Activated CD4-positive, alpha-beta T cell treated with anti-CD3 and anti-CD28 coated beads, Interleukin-2, Interleukin-4, amounts not matched to agents 100 ng/mL and 50 ng/mL, durations not matched to agents 16 hours and 8 hours (primary cell): ENCODE measurements at regions not wholly inside any gene's neighbourhood (a gene's known extent, or its start where the extent isn't known, plus 50 kb on each side); places are given as distances from the start of the nearest gene placed in this dataset.

Experiments
- DNase-seq: peaks from one replicate; pipeline ENCODE4 v3.0.0-alpha.2; 2020; ENCODE audit warnings: low spot score

- DNase-seq, result no peak
Observed at GRCh38 chr13:97797553-97797952, 155.9 kb upstream of the IPO5 start.

- DNase-seq, result no peak
Observed at GRCh38 chr13:97798171-97798821, 155.2 kb upstream of the IPO5 start.

GRCh38 chr13:97798836-97799235 lies 154.6 kb upstream of the IPO5 start:
- DNase-seq, result no peak

GRCh38 chr13:97802213-97802612 lies 151.3 kb upstream of the IPO5 start:
- no peak for DNase-seq

GRCh38 chr13:97809576-97809975 lies 143.9 kb upstream of the IPO5 start:
- DNase-seq, result no peak

- DNase-seq, result no peak
Observed at GRCh38 chr13:97810152-97810551, 143.3 kb upstream of the IPO5 start.

GRCh38 chr13:97822377-97822776 lies 131.1 kb upstream of the IPO5 start:
- DNase-seq, result no peak

- no peak for DNase-seq
Observed at GRCh38 chr13:97826421-97827012, 127.0 kb upstream of the IPO5 start.

GRCh38 chr13:97834250-97834649 lies 119.2 kb upstream of the IPO5 start:
- no peak for DNase-seq

- DNase-seq, result no peak
Observed at GRCh38 chr13:97843189-97843588, 110.3 kb upstream of the IPO5 start.

- no peak for DNase-seq
Observed at GRCh38 chr13:97844151-97844550, 109.3 kb upstream of the IPO5 start.

- no peak for DNase-seq
Observed at GRCh38 chr13:97848886-97849285, 104.6 kb upstream of the IPO5 start.

- DNase-seq, result peak; percentile 2
Observed at GRCh38 chr13:97849305-97849704, 104.2 kb upstream of the IPO5 start.

GRCh38 chr13:97851269-97851668 lies 102.2 kb upstream of the IPO5 start:
- DNase-seq, result no peak

- no peak for DNase-seq
Observed at GRCh38 chr13:97852181-97852874, 101.1 kb upstream of the IPO5 start.

GRCh38 chr13:97853550-97853949 lies 99.9 kb upstream of the IPO5 start:
- DNase-seq, result no peak

- peak; percentile 35 for DNase-seq
Observed at GRCh38 chr13:97855570-97856303, 97.7 kb upstream of the IPO5 start.

- DNase-seq, result no peak
Observed at GRCh38 chr13:97856304-97856675, 97.2 kb upstream of the IPO5 start.

- no peak for DNase-seq
Observed at GRCh38 chr13:97858161-97858560, 95.3 kb upstream of the IPO5 start.

- no peak for DNase-seq
Observed at GRCh38 chr13:97866346-97866745, 87.1 kb upstream of the IPO5 start.

- no peak for DNase-seq
Observed at GRCh38 chr13:97866751-97867150, 86.7 kb upstream of the IPO5 start.

- DNase-seq, result no peak
Observed at GRCh38 chr13:97873398-97873797, 80.1 kb upstream of the IPO5 start.

- no peak for DNase-seq
Observed at GRCh38 chr13:97875218-97875617, 78.3 kb upstream of the IPO5 start.
